K562 (cell line): ENCODE measurements at regions not wholly inside any gene's neighbourhood (a gene's known extent, or its start where the extent isn't known, plus 50 kb on each side); places are given as distances from the start of the nearest gene placed in this dataset.

Experiments
- ETS1 ChIP-seq: conservative IDR thresholded peaks from 2 replicates; pipeline ENCODE4 v1.6.1; 2011; ENCODE audit warnings: low read depth, mild to moderate bottlenecking, low read length; ENCODE audit not compliant: control insufficient read depth
- EZH2 ChIP-seq: IDR thresholded peaks from 2 replicates; pipeline ENCODE4 v1.6.1; 2012; ENCODE audit warnings: low read depth, mild to moderate bottlenecking, inconsistent platforms, low read length, borderline replicate concordance
- FOXK2 ChIP-seq, 2 experiments: fragments of 450-650 bp; IDR thresholded peaks in 1 of 2; conservative IDR thresholded peaks in 1 of 2; 2 replicates each; pipeline ENCODE4 v1.6.1; 2016; ENCODE audit warnings: low read depth in 2 of 2, mild to moderate bottlenecking in 1 of 2
- GATAD2A ChIP-seq: fragments of 450-650 bp; IDR thresholded peaks from 2 replicates; pipeline ENCODE4 v1.6.1; 2017
- HDAC3 ChIP-seq: fragments of 450-650 bp; IDR thresholded peaks from 2 replicates; pipeline ENCODE4 v1.6.1; 2018; ENCODE audit warnings: borderline replicate concordance, mild to moderate bottlenecking, moderate library complexity; ENCODE audit not compliant: partially characterized antibody
- HNRNPUL1 ChIP-seq: fragments of 200-400 bp; formaldehyde crosslinking; IDR thresholded peaks from 2 replicates; pipeline ENCODE4 v1.6.1; 2017; ENCODE audit warnings: low read length
- KAT7 ChIP-seq: sonication (generic); formaldehyde crosslinking; IDR thresholded peaks from 2 replicates; pipeline ENCODE4 v1.8.0; 2022; ENCODE audit warnings: missing genetic modification reagents, mild to moderate bottlenecking, borderline replicate concordance
- NFATC3 ChIP-seq: fragments of 450-650 bp; IDR thresholded peaks from 2 replicates; pipeline ENCODE4 v1.6.1; 2017; ENCODE audit warnings: mild to moderate bottlenecking
- NFXL1 ChIP-seq: fragments of 450-650 bp; formaldehyde crosslinking; IDR thresholded peaks from 2 replicates; pipeline ENCODE4 v1.4.0; 2021; ENCODE audit warnings: mild to moderate bottlenecking
- NR4A1 ChIP-seq, 2 experiments: fragments of 250-450 bp in 1 of 2; fragments of 450-650 bp in 1 of 2; sonication (Bioruptor Pico) in 1 of 2; IDR thresholded peaks; 2 replicates each; pipeline versions ENCODE4 v1.4.0 to v1.6.1; 2016 to 2020; ENCODE audit warnings: mild to moderate bottlenecking in 2 of 2, missing compliant biosample characterization in 1 of 2, missing genetic modification characterization in 1 of 2, moderate library complexity in 1 of 2
- RAD21 ChIP-seq, 2 experiments: fragments of 250-450 bp in 1 of 2; fragments of 450-650 bp in 1 of 2; sonication (Bioruptor Pico) in 1 of 2; formaldehyde crosslinking in 1 of 2; IDR thresholded peaks in 1 of 2; conservative IDR thresholded peaks in 1 of 2; 2 replicates each; pipeline versions ENCODE4 v1.4.0 to v1.8.0; 2020 to 2022; ENCODE audit warnings: mild to moderate bottlenecking in 2 of 2, moderate library complexity in 1 of 2
- TF ChIP-seq, protein P1 (sequence below), 3 experiments: IDR thresholded peaks in 2 of 3; conservative IDR thresholded peaks in 1 of 3; 2 replicates each; pipeline ENCODE4 v1.5.1; 2011 to 2012; ENCODE audit warnings: low read length in 3 of 3, mild to moderate bottlenecking in 3 of 3, control low read depth in 2 of 3, improper control_type of control experiment in 1 of 3, inconsistent platforms in 1 of 3, low read depth in 1 of 3, mixed read lengths in 1 of 3, moderate library complexity in 1 of 3; ENCODE audit not compliant: insufficient read depth in 2 of 3
- TF ChIP-seq, protein P2 (sequence below): fragments of 450-650 bp; IDR thresholded peaks from 2 replicates; pipeline ENCODE4 v1.6.1; 2016

DNA sequence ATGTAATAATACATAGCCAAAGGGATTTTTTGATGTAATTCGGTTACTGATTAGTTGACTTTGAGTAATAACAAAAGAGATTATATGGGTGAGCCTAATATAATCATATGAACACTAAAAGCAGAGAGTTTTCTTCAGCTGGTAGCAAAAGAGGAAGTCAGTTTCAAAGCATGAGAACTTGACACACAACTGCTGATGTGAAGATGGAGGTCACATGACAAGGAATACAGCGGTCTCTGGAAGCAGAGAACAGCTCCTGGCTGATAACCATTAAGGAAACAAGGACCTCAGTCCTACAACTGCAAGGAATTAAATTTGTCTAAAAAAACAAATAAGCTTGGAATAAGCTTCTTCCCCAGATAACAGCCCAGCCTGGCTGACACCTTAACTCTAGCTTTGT lies 119.1 kb upstream of the PRNP start:
- TF ChIP-seq, protein P1, sequence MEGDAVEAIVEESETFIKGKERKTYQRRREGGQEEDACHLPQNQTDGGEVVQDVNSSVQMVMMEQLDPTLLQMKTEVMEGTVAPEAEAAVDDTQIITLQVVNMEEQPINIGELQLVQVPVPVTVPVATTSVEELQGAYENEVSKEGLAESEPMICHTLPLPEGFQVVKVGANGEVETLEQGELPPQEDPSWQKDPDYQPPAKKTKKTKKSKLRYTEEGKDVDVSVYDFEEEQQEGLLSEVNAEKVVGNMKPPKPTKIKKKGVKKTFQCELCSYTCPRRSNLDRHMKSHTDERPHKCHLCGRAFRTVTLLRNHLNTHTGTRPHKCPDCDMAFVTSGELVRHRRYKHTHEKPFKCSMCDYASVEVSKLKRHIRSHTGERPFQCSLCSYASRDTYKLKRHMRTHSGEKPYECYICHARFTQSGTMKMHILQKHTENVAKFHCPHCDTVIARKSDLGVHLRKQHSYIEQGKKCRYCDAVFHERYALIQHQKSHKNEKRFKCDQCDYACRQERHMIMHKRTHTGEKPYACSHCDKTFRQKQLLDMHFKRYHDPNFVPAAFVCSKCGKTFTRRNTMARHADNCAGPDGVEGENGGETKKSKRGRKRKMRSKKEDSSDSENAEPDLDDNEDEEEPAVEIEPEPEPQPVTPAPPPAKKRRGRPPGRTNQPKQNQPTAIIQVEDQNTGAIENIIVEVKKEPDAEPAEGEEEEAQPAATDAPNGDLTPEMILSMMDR (IDR thresholded peaks at IDR 0.05 in 2 of 3, conservative IDR thresholded peaks at IDR 0.05 in 1 of 3; ENCODE audit: insufficient read depth in 2 of 3, low read depth in 1 of 3, low read length in 3 of 3) = no peak
- TF ChIP-seq NFXL1 (CRISPR knock-in tag) = no peak
- no peak for TF ChIP-seq HNRNPUL1
- no peak for TF ChIP-seq KAT7
- no peak for TF ChIP-seq NFATC3
- no peak for TF ChIP-seq EZH2
- TF ChIP-seq, protein P2, sequence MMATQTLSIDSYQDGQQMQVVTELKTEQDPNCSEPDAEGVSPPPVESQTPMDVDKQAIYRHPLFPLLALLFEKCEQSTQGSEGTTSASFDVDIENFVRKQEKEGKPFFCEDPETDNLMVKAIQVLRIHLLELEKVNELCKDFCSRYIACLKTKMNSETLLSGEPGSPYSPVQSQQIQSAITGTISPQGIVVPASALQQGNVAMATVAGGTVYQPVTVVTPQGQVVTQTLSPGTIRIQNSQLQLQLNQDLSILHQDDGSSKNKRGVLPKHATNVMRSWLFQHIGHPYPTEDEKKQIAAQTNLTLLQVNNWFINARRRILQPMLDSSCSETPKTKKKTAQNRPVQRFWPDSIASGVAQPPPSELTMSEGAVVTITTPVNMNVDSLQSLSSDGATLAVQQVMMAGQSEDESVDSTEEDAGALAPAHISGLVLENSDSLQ = no peak
- TF ChIP-seq HDAC3 = no peak
- no peak for TF ChIP-seq NR4A1 (CRISPR knock-in tag; IDR thresholded peaks at IDR 0.05)
- no peak for TF ChIP-seq NR4A1 (tag; IDR thresholded peaks at IDR 0.05)
- TF ChIP-seq RAD21 (CRISPR knock-in tag; conservative IDR thresholded peaks at IDR 0.05 in 1 of 2, IDR thresholded peaks at IDR 0.05 in 1 of 2) = no peak
- no peak for TF ChIP-seq FOXK2 (conservative IDR thresholded peaks at IDR 0.05 in 1 of 2, IDR thresholded peaks at IDR 0.05 in 1 of 2; ENCODE audit: low read depth in 2 of 2)
- no peak for TF ChIP-seq ETS1
- no peak for TF ChIP-seq GATAD2A
